Lung microvascular endothelial cell (primary cell): ENCODE measurements at regions not wholly inside any gene's neighbourhood (a gene's known extent, or its start where the extent isn't known, plus 50 kb on each side); places are given as distances from the start of the nearest gene placed in this dataset.
"Not testable (repeated sequence)": the region's sequence is repeated elsewhere in the genome, so short reads cannot be mapped to it uniquely, and the experiment has no call there.

ENCODE experiments used
- DNase-seq, 2 donors: peaks; one replicate each; pipeline versions ENCODE4 v3.0.0 to v3.0.0-alpha.2; 2010; ENCODE audit warnings: low read depth in 2 of 2

GRCh38 chr3:44128057-44128775 is 113.5 kb upstream of the TOPAZ1 start:
- no peak for DNase-seq

GRCh38 chr3:44130249-44130648 is 111.4 kb upstream of the TOPAZ1 start:
- no peak for DNase-seq

GRCh38 chr3:44132061-44132460 is 109.6 kb upstream of the TOPAZ1 start:
- no peak for DNase-seq

- DNase-seq = no peak
These were observed 109.1 kb upstream of the TOPAZ1 start for GRCh38 chr3:44132593-44132992.

GRCh38 chr3:44136421-44136820 is 105.3 kb upstream of the TOPAZ1 start:
- peak; percentile 14 to 26 for DNase-seq

GRCh38 chr3:44146073-44146472 is 95.6 kb upstream of the TOPAZ1 start:
- no peak for DNase-seq

- no peak for DNase-seq
These were observed 81.9 kb upstream of the TOPAZ1 start for GRCh38 chr3:44159696-44160300.

- DNase-seq = no peak
These were observed 80.9 kb upstream of the TOPAZ1 start for GRCh38 chr3:44160818-44161217.

- DNase-seq = no peak
These were observed 69.8 kb upstream of the TOPAZ1 start for GRCh38 chr3:44171891-44172290.

GRCh38 chr3:44172701-44173100 is 69.0 kb upstream of the TOPAZ1 start:
- DNase-seq = not testable (repeated sequence)

GRCh38 chr3:44173263-44173662 is 68.4 kb upstream of the TOPAZ1 start:
- DNase-seq = no peak

GRCh38 chr3:44175070-44175469 is 66.6 kb upstream of the TOPAZ1 start:
- no peak for DNase-seq

GRCh38 chr3:44179246-44179645 is 62.4 kb upstream of the TOPAZ1 start:
- no peak for DNase-seq

- DNase-seq = no peak
These were observed 57.2 kb upstream of the TOPAZ1 start for GRCh38 chr3:44184319-44184953.

- DNase-seq = no peak
These were observed 56.2 kb upstream of the TOPAZ1 start for GRCh38 chr3:44185396-44185915.

GRCh38 chr3:44186111-44186672 is 55.5 kb upstream of the TOPAZ1 start:
- DNase-seq = no peak

- DNase-seq = no peak
These were observed 55.0 kb upstream of the TOPAZ1 start for GRCh38 chr3:44186712-44187111.
